Activated CD4-positive, alpha-beta T cell treated with anti-CD3 and anti-CD28 coated beads, Interleukin-10, Interleukin-2, amounts not matched to agents 100 ng/mL and 50 ng/mL, durations not matched to agents 16 hours and 8 hours (primary cell): ENCODE measurements at regions not wholly inside any gene's neighbourhood (a gene's known extent, or its start where the extent isn't known, plus 50 kb on each side); places are given as distances from the start of the nearest gene placed in this dataset.
"Not testable (repeated sequence)": the region's sequence is repeated elsewhere in the genome, so short reads cannot be mapped to it uniquely, and the experiment has no call there.

Experiments
- DNase-seq: peaks from one replicate; pipeline ENCODE4 v3.0.0-alpha.2; 2020

GRCh38 chr6:168929871-168930450 is 323.7 kb downstream of the THBS2 start:
- no peak for DNase-seq

GRCh38 chr6:168928012-168928411 is 325.6 kb downstream of the THBS2 start:
- DNase-seq, result no peak

GRCh38 chr6:168927026-168927425 is 326.6 kb downstream of the THBS2 start:
- DNase-seq, result no peak

- DNase-seq, result no peak
Measured at GRCh38 chr6:168926306-168926705, 327.3 kb downstream of the THBS2 start.

GRCh38 chr6:168925671-168926070 is 328.0 kb downstream of the THBS2 start:
- no peak for DNase-seq

GRCh38 chr6:168923171-168923570 is 330.5 kb downstream of the THBS2 start:
- DNase-seq, result no peak

- no peak for DNase-seq
Measured at GRCh38 chr6:168922436-168922835, 331.2 kb downstream of the THBS2 start.

GRCh38 chr6:168920289-168920688 is 333.4 kb downstream of the THBS2 start:
- no peak for DNase-seq

GRCh38 chr6:168919470-168920179 is 334.0 kb downstream of the THBS2 start:
- DNase-seq, result no peak

- DNase-seq, result no peak
Measured at GRCh38 chr6:168916576-168917211, 337.0 kb downstream of the THBS2 start.

- DNase-seq, result no peak
Measured at GRCh38 chr6:168915855-168916254, 337.8 kb downstream of the THBS2 start.

GRCh38 chr6:168915242-168915641 is 338.4 kb downstream of the THBS2 start:
- DNase-seq, result no peak

- no peak for DNase-seq
Measured at GRCh38 chr6:168913866-168914469, 339.7 kb downstream of the THBS2 start.

GRCh38 chr6:168913231-168913865 is 340.3 kb downstream of the THBS2 start:
- not testable (repeated sequence) for DNase-seq

GRCh38 chr6:168909288-168909687 is 344.4 kb downstream of the THBS2 start:
- DNase-seq, result peak; percentile 26

GRCh38 chr6:168908887-168909286 is 344.8 kb downstream of the THBS2 start:
- DNase-seq, result no peak

- no peak for DNase-seq
Measured at GRCh38 chr6:168908166-168908565, 345.5 kb downstream of the THBS2 start.

GRCh38 chr6:168906391-168906790 is 347.3 kb downstream of the THBS2 start:
- DNase-seq, result no peak

- peak; percentile 14 for DNase-seq
Measured at GRCh38 chr6:168905451-168906090, 348.1 kb downstream of the THBS2 start.

GRCh38 chr6:168903613-168904345 is 349.9 kb downstream of the THBS2 start:
- DNase-seq, result no peak

GRCh38 chr6:168902075-168902474 is 351.6 kb downstream of the THBS2 start:
- no peak for DNase-seq

GRCh38 chr6:168901076-168901475 is 352.6 kb downstream of the THBS2 start:
- DNase-seq, result no peak
